Mucosa of descending colon (tissue), 3 donors: ENCODE measurements at regions not wholly inside any gene's neighbourhood (a gene's known extent, or its start where the extent isn't known, plus 50 kb on each side); places are given as distances from the start of the nearest gene placed in this dataset.

Experiments used
- ATAC-seq: fragments of 200-7000 bp; cut with Tn5 transposase; one replicate; pipeline ENCODE4 v1.9.1; 2020; ENCODE audit warnings: mild to moderate bottlenecking, moderate library complexity
- DNase-seq, 3 donors: peaks; one replicate each; pipeline ENCODE4 v3.0.0-alpha.2; 2020
- H3K36me3 ChIP-seq: fragments of 200-600 bp; one replicate; pipeline ENCODE4 v1.8.0; 2021; ENCODE audit warnings: low read depth, mild to moderate bottlenecking
- H3K4me1 ChIP-seq: fragments of 200-600 bp; one replicate; pipeline ENCODE4 v1.8.0; 2021; ENCODE audit warnings: low read depth, mild to moderate bottlenecking
- H3K4me3 ChIP-seq: fragments of 200-600 bp; one replicate; pipeline ENCODE4 v1.8.0; 2021; ENCODE audit warnings: mild to moderate bottlenecking
- H3K9me3 ChIP-seq: fragments of 200-600 bp; one replicate; pipeline ENCODE4 v1.8.0; 2021; ENCODE audit warnings: mild to moderate bottlenecking
- intact Hi-C, 2 donors: fragments of 100-400 bp; cut with DNase I in 1 of 2; cut with micrococcal nuclease in 1 of 2; formaldehyde crosslinking; loops; one replicate each; pipeline versions ENCODE4 v1.11.0 to v1.11.1; 2022; cut with DNase I, micrococcal nuclease
- TF ChIP-seq, protein P1 (sequence below): fragments of 200-600 bp; IDR thresholded peaks from one replicate; pipeline ENCODE4 v1.8.0; 2022; ENCODE audit warnings: antibody characterized with exemption, mild to moderate bottlenecking
- donor health status: DM: no; HTN: no; CAD: no; lungs with moderate emphysema.
- donor health status: DM: no; HTN: no; CAD: no.
- donor health status: DM: no; HTN: yes; CAD: no.

DNA sequence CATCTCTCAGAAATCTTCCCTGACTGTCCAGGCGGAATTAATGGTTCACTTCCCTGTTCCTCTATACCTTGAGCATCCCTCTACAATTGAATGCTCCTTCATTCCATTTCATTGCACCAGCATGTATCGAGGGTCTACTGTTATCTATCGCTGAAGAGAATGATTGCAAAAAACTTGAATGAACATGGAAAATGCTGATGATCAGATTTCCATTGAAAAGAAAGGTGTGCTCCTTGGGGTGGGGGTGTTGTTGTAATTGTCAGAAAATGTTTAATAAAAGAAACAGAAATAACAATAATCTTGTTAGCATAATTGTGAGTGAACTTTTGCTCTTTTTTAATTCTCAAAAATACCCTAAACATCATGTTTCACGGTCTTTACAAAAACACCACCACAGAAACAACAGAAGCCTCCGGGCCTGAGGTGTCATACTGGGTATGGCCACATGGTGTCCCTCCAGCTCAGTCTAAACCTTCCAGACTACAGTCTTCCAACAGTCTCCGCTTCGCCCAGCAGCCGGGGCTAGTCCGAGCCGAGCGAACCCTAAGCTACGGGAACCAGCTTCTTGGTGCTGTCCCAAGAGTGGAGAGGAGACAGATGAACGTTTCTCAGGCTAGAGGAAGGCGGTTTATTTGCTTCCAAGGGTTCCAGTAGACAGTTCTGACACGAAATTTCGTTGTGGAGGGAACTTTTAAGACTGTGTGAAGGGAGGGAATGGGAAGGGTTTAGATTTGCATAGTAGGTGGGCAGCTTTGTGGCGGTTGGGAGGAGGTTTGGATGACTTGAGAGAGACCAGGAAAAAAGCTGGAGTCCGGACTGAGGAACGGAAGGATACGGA lies 75.8 kb upstream of the ZBED5 start:
- Histone ChIP-seq H3K9me3 (no peaks in the 10 kb centered on the region), H3K4me1 (peaks cover 14% of the 10 kb centered on the region), H3K36me3 (no peaks in the 10 kb centered on the region), H3K4me3 (no peak overlapping the region)
- ATAC-seq (peak; percentile 77), DNase-seq (peak; percentile 90 to 96 (median 92))
- intact Hi-C loops = loop anchor here (5.0 to 10.0 kb wide), 3 partner anchors 76 to 129 kb away; partner anchors contain the start of genes EIF4G2 (in 1 of the 2) and ZBED5 (in 1 of the 2)
- TF ChIP-seq, protein P1, sequence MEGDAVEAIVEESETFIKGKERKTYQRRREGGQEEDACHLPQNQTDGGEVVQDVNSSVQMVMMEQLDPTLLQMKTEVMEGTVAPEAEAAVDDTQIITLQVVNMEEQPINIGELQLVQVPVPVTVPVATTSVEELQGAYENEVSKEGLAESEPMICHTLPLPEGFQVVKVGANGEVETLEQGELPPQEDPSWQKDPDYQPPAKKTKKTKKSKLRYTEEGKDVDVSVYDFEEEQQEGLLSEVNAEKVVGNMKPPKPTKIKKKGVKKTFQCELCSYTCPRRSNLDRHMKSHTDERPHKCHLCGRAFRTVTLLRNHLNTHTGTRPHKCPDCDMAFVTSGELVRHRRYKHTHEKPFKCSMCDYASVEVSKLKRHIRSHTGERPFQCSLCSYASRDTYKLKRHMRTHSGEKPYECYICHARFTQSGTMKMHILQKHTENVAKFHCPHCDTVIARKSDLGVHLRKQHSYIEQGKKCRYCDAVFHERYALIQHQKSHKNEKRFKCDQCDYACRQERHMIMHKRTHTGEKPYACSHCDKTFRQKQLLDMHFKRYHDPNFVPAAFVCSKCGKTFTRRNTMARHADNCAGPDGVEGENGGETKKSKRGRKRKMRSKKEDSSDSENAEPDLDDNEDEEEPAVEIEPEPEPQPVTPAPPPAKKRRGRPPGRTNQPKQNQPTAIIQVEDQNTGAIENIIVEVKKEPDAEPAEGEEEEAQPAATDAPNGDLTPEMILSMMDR = peak; percentile 93

DNA sequence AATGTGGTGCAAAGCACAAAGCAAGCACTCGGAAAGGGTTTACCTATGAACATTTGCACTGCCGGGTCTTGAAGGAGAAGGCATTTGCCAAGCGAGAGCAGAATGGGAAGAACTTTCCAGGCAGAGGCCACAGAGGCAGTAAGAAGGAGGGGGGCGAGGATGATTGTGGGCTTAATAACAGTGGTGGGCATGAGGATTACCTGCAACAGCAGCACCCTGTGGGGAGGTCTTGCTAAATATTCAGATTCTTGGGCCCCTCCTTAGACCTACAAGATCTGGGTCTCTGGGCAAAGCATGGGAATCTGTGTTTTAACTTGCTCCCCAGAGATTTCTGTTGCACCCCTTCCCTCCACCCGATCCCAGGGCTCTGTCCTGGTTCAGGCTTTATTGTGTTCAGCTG lies 75.1 kb upstream of the ZBED5 start:
- Histone ChIP-seq H3K36me3 (no peaks in the 10 kb centered on the region), H3K9me3 (no peaks in the 10 kb centered on the region), H3K4me1 (peaks cover 14% of the 10 kb centered on the region), H3K4me3 (no peak overlapping the region)
- intact Hi-C loops = loop anchor here (5.0 to 10.0 kb wide), 3 partner anchors 76 to 128 kb away; partner anchors contain the start of genes EIF4G2 (in 1 of the 2) and ZBED5 (in 1 of the 2)
- DNase-seq (peak in 1 of 3 donors; percentile 20), ATAC-seq (no peak)
- TF ChIP-seq, protein P1 = no peak

DNA sequence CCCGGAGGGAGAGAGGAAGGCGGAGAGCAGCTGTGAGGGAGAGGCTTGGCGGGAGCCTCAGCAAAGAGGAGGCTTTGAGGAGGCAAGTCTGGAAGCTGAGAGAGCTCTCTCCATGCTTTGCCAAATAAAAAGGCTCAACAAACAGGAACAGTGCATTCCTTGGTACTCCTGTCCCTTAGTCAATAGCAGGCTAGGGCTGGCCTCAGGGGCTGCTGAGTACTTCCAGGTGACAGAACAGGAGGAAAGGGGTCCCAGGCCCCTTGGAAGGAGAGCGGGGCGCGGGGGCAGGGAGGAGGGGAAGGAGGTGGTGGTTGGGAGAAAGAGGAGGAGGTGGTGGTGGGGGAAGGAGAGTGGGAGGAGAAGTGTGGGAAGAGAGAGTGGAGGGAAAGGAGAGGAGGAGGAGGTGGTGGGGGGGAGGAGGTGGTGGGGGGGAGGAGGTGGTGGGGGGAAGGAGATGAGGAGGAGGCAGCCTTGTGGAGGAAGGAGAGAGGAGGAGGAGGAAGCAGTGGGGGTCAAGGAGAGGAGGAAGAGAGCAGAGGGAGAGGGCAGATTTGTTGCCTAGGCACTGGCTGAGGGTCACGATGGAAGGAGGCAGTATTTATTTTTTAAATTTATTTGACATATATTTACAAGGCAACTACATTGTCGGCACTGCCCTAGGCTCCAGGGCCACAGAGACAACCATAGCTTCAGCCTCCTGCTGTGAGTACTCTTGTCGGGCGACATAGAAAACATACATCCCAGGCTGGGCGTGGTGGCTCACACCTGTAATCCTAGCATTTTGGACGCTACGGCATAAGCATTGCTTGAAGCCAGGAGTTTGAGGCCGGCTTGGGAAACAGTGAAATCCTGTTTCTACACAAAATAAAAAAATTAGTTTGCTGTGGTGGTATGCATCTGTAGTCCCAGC lies 74.2 kb upstream of the ZBED5 start:
- peaks cover 21% of the 10 kb centered on the region for H3K4me1 ChIP-seq
- no peaks in the 10 kb centered on the region for H3K36me3 ChIP-seq
- no peak overlapping the region for H3K4me3 ChIP-seq
- DNase-seq = peak; percentile 58 to 70 (median 69)
- intact Hi-C loops = loop anchor here (5.0 to 10.0 kb wide), 3 partner anchors 75 to 127 kb away; partner anchors contain the start of genes EIF4G2 (in 1 of the 2) and ZBED5 (in 1 of the 2)
- no peaks in the 10 kb centered on the region for H3K9me3 ChIP-seq
- TF ChIP-seq, protein P1 = no peak
- ATAC-seq = no peak

DNA sequence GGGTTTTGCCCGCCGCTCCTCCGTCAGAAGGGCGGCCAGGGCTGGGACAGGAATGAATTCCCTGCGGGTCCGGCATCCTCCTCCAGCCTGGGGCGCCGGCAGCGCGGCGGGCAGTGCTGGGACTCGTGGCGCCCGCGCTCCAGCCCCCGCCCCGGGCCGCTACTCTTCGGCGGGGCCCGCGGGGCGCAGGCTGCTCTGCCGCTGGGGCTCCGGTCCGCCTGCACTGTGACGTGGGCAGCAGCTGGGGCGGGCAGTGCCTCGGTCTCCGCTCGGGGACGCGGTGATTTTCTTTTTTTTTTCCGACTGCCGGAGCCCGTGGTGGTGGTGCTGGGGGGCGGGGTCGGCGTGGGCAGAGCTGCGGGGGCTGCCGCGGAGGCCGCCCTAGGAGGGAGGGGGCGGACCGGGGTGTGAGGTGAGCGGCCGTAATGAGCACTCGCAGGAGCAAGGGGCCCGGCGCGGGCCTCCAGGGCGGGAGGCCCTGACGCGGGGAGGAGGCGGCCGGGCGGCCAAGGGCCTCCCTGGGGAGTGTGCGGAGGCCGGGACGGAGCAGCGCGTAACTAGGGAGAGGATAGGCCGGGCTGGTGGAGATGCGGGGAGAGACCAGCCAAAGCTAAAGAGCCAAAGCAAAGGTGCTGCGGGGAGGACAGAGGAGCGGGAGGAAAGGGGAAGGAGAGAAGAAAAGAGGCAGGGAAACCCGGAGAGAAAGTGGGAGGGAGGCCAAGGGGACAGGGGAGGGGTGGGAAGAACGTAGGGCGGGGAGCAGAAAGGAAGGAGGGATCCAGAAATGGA lies 73.3 kb upstream of the ZBED5 start:
- Histone ChIP-seq H3K9me3 (no peaks in the 10 kb centered on the region), H3K36me3 (no peaks in the 10 kb centered on the region), H3K4me1 (peaks cover 24% of the 10 kb centered on the region), H3K4me3 (peak overlapping the region; percentile 27)
- intact Hi-C loops = loop anchor here (5.0 to 10.0 kb wide), 3 partner anchors 74 to 126 kb away; partner anchors contain the start of genes EIF4G2 (in 1 of the 2) and ZBED5 (in 1 of the 2)
- DNase-seq (peak; percentile 72 to 79 (median 78)), ATAC-seq (peak; percentile 55)
- TF ChIP-seq, protein P1 = no peak
